ENCODE measurements at regions not wholly inside any gene's neighbourhood (a gene's known extent, or its start where the extent isn't known, plus 50 kb on each side); places are given as distances from the start of the nearest gene placed in this dataset.

DNA sequence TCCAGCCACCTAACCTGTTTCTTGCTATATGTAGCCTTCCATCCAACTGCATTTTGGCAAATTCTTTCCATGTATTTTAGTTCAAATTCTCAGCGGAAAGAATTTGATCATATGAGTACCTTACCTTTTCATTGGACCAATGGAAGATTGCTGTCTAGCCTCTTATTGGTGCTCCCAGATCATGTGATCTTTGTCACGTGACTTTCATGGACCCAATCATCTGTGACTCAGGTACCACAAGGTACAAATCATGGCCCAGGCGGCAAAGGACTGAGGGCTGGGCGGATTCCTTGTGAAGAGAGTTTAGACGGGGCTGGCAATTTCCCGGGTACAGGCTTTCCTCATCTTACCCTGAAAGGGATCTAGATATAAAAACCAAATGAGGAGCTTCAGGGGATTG lies 85.9 kb upstream of the TBX20 start:
- no peak for DNase-seq (ENCODE audit: low read depth in 2 of 2)

DNA sequence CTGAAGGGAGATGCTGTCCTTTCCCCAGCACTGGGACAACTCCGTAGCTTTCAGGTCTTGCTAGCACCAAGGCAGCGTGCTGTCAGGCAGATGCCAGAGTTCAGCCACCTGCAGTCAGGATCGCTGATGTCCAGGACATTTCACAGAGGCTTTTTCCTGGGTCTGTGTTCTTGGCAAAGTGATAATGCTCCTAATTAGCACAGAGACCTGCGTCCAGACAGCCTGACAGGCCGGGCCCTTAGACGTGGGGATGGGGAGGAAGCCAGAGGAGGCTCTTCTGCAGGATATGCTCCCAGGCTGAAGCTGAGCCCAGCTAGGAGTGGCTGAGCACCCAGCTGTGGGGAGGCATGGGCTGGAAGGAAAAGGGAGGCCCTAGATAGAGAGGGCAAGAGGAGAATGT lies 82.5 kb upstream of the TBX20 start:
- no peak for DNase-seq (ENCODE audit: low read depth in 2 of 2)

DNA sequence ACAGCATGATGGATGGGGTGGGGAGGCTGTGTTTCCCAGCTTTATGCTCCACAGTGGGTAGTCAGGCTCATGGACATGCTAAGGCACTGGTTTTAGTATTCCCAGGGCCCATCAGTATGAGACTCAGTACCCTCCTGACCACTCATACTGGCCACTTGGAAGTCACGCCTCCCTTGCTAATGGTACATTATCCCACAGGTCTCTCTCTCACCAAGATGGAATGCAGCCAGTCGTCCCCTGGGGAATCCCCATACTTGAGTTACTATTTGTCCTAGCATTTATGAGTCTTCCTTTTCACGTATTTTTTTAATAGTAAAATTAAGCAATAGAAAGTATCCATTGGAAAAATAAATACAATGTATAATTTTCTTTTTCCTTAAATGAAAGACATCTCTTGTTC lies 80.6 kb upstream of the TBX20 start:
- DNase-seq (ENCODE audit: low read depth in 2 of 2): no peak

DNA sequence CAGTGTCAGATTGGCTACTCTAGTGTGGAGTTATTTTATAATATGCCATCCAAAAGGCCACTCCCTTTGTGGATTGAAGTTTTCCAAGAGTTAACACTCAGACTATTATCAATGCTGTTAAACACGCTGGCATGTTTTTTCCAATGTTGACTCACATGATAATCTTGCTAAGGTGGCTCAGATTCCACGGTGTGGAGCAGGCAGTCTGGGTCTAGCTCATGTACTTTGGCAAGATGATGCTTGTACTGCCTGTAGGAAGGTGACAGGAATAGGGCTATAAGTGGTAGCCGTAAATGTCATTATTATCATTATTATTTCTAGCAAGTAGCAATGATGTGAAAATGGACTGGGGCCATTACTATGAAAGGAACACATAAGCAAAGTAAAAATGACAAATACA lies 79.4 kb upstream of the TBX20 start:
- no peak for DNase-seq (ENCODE audit: low read depth in 2 of 2)

DNA sequence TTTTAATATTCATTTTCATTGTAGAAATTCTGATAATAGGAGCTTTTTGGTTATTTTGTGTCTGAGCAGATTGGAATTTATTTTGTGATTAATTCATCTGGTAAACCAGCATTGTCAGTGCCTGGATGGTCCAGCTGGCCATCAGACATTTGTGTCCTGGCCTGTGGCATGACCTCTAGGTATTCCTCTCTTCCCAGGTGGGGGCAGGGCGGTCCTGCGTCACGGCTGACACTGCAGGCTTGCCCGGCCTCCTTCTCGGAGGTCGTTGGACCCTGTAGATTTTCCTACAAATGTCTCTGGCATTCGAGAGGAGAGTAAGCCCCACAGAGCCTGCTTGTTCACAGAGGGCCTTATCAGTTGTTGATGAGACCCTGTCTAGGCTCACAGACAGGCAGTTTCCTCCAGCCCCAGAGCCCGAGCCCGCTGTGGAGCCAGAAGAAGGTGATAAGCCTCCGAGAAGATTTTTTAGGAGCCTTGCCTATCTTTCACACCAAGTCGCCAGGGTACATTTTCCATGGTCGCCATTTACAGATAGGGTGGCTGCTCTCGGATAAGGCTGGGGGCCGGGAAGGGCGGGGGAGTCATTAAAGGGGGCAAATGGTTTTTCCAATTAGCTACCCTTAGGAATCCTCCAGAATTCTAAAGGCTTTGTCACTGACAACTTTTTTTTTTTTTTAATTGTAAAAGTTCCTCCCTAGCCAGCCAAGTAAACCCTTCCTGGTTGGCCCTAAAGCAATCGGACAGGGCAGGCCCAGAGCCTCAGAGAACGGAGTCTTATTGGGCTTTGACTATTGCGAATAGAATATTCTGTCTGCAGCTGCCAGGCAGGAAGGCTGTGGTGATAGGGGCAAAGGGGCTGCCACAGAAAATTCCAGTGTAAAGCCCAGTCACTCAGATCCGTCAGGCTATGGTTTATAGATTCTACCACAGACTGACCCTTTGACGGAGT lies 78.1 kb upstream of the TBX20 start:
- DNase-seq (ENCODE audit: low read depth in 2 of 2): no peak

DNA sequence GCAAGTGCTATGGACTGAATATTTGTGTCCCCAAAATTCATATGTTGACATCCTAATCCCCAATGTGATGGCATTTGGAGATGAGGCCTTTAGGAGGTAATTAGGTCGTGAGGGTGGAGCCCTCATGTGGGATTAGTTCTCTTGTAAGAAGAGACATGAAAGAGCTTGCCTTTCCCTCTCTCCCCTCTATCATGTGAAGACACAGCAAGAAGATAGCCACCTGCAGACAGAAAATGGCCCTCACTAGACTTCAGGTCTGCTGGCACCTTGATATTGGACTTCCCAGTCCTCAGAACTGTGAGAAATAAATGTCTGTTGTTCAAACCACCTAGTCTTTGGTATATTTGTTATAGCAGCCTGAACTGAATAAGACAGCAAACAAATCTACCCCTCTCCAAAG lies 75.1 kb upstream of the TBX20 start:
- no peak for DNase-seq (ENCODE audit: low read depth in 2 of 2)

DNA sequence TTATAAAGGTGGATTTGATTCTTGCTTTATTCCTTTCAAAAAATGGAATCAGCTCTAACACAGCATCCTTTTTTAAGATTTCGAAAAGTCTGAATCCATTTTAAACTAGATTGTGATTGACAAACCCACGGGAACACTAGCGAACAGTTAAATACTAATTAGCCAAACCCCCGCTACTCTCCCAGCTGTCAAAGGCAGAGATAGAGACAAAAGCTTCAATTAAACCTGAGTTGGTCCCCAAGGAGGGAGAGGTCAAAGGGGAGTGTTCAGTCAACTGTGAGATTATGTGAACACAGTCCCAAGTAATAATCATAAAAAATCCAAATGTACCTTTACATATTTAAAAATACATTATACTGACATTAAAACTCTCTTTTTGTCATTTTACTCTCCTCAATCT lies 65.7 kb upstream of the TBX20 start:
- no peak for DNase-seq (ENCODE audit: low read depth in 2 of 2)

DNA sequence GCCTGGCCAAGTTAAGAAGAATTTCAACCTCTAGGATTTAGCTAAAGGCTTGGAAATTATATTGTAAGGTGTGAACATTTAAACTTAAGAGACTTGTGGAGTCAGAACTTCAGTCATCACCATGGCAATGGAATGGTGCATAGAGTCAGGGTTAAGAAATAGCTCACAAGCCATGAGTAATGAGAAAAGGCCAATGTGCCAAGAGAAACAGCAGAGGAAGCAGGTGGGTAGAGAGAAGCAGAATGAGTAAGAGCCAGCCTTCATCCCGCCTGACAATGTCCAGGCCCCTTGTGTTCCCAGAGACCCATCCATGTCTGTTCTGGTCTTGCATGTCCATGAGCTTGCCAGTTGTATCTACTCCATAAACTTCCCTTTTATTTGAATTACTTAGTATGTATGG lies 62.6 kb upstream of the TBX20 start:
- DNase-seq (ENCODE audit: low read depth in 2 of 2): no peak

DNA sequence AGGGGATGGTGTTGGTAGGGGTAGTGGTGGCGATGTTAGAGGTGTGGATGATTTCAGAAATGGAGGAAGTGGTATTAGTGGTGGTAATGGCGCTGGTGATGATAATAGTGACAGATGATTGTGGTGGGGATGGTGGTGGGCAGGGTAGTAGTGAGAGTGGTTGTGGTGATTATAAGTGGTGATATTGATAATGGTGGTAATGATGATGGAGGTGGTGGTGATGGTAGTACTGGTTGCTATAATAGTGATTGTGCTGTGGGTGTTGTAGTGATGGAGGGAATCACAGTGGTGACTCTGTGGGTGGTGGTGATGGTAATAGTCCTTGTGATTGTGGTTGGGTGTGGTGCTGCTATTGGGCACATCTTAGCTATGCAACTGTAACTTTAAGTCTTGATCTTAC lies 61.6 kb upstream of the TBX20 start:
- no peak for DNase-seq (ENCODE audit: low read depth in 2 of 2)

DNA sequence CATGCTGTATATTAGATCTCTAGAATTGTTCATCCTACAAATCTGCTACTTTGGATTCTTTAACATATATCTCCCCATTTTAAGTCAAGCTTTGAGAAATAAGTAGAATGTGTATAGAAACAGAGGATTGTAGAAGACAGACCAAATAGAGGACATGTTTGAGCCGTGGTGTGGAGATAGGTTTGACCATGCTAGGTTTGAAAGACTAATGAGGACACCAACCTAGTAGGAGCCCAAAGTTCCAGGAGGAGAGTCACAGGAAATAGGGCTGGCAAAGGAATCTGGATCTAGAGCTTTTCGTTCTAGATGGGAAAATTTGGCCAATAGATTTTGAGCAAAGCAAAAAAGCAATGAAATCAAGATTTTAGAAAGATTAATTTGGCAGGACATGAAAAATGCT lies 60.5 kb upstream of the TBX20 start:
- DNase-seq (ENCODE audit: low read depth in 2 of 2): no peak

DNA sequence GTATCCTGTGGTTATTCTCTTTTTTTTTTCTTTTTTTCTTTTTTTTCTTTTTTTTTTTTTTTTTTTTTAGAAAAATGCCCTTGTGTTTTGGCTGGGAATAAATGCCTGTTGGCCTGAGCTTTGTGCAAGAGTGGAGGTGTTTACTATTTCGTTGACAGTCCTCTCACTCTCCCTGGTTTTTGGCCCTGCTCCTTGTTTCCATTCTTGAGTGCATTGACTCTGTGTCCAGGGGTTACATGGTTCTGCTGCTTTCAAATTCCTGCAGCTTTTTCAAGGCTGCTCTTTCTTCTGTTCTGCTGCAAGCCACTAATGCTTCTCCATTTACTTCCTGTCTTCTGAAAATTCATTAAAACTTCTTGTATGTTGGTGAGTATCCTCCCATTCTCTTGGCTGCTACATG lies 59.7 kb upstream of the TBX20 start:
- DNase-seq (ENCODE audit: low read depth in 2 of 2): no peak
